H9 (cell line): ENCODE measurements at regions not wholly inside any gene's neighbourhood (a gene's known extent, or its start where the extent isn't known, plus 50 kb on each side); places are given as distances from the start of the nearest gene placed in this dataset.
A peak's percentile ranks its signal among the peaks of the same experiment; 100 is the strongest.

Experiments used
- DNase-seq: peaks from one replicate; pipeline ENCODE4 v3.0.0-alpha.2; 2017
- H2AFZ ChIP-seq: one replicate; pipeline ENCODE4 v1.6.1; 2013; ENCODE audit warnings: mild to moderate bottlenecking, low read length, control low read depth, moderate library complexity
- H2AK5ac ChIP-seq: 2 replicates; pipeline ENCODE4 v1.6.1; 2013; ENCODE audit warnings: low read length, control low read depth, mixed read lengths; ENCODE audit not compliant: insufficient read length
- H2BK120ac ChIP-seq: one replicate; pipeline ENCODE4 v1.6.1; 2013; ENCODE audit warnings: low read depth, mild to moderate bottlenecking, low read length, control low read depth, inconsistent platforms; ENCODE audit not compliant: poor library complexity, severe bottlenecking
- H2BK12ac ChIP-seq: 2 replicates; pipeline ENCODE4 v1.6.1; 2013; ENCODE audit warnings: low read length, control low read depth, mixed read lengths, low read depth; ENCODE audit not compliant: insufficient read length
- H2BK15ac ChIP-seq: 2 replicates; pipeline ENCODE4 v1.6.1; 2013; ENCODE audit warnings: low read depth, low read length, control low read depth
- H2BK20ac ChIP-seq: one replicate; pipeline ENCODE4 v1.6.1; 2013; ENCODE audit warnings: low read depth, mild to moderate bottlenecking, low read length, control low read depth, inconsistent platforms; ENCODE audit not compliant: poor library complexity, severe bottlenecking
- H2BK5ac ChIP-seq: 2 replicates; pipeline ENCODE4 v1.6.1; 2013; ENCODE audit warnings: low read length, control low read depth, mixed read lengths; ENCODE audit not compliant: insufficient read length
- H3K14ac ChIP-seq: 2 replicates; pipeline ENCODE4 v1.6.1; 2013; ENCODE audit warnings: low read length, control low read depth; ENCODE audit not compliant: insufficient read depth
- H3K18ac ChIP-seq: 2 replicates; pipeline ENCODE4 v1.6.1; 2013; ENCODE audit warnings: low read depth, mild to moderate bottlenecking, mixed read lengths, low read length, control low read depth; ENCODE audit not compliant: insufficient read length
- H3K23ac ChIP-seq: 2 replicates; pipeline ENCODE4 v1.6.1; 2013; ENCODE audit warnings: low read length, control low read depth, mixed read lengths, low read depth; ENCODE audit not compliant: insufficient read length
- H3K23me2 ChIP-seq: 2 replicates; pipeline ENCODE4 v1.6.1; 2013; ENCODE audit warnings: low read depth, mild to moderate bottlenecking, mixed read lengths, low read length, control low read depth; ENCODE audit not compliant: insufficient read length, poor library complexity, severe bottlenecking
- H3K27ac ChIP-seq: 2 replicates; pipeline ENCODE4 v1.5.1; 2013; ENCODE audit warnings: low read length, control low read depth, mixed read lengths, low read depth; ENCODE audit not compliant: insufficient read length
- H3K27me3 ChIP-seq: 2 replicates; pipeline ENCODE4 v1.6.1; 2013; ENCODE audit warnings: low read length, control low read depth, inconsistent platforms; ENCODE audit not compliant: insufficient read depth
- H3K4ac ChIP-seq: 2 replicates; pipeline ENCODE4 v1.6.1; 2013; ENCODE audit warnings: low read depth, mild to moderate bottlenecking, control low read depth, inconsistent platforms, low read length, moderate library complexity
- H3K4me1 ChIP-seq: 2 replicates; pipeline ENCODE4 v1.6.1; 2013; ENCODE audit warnings: low read length, control low read depth, inconsistent platforms; ENCODE audit not compliant: insufficient read depth
- H3K4me2 ChIP-seq: 2 replicates; pipeline ENCODE4 v1.6.1; 2013; ENCODE audit warnings: low read length, control low read depth, mixed read lengths; ENCODE audit not compliant: insufficient read length, insufficient read depth
- H3K56ac ChIP-seq: 2 replicates; pipeline ENCODE4 v1.6.1; 2013; ENCODE audit warnings: low read depth, mild to moderate bottlenecking, mixed read lengths, low read length, control low read depth; ENCODE audit not compliant: insufficient read length
- H3K79me1 ChIP-seq: 2 replicates; pipeline ENCODE4 v1.6.1; 2013; ENCODE audit warnings: low read depth, mild to moderate bottlenecking, moderate library complexity, low read length, control low read depth, inconsistent platforms; ENCODE audit not compliant: insufficient read depth, poor library complexity, severe bottlenecking
- H3K79me2 ChIP-seq: 2 replicates; pipeline ENCODE4 v1.6.1; 2013; ENCODE audit warnings: low read length, control low read depth, inconsistent platforms; ENCODE audit not compliant: insufficient read depth
- H3K9ac ChIP-seq: 2 replicates; pipeline ENCODE4 v1.6.1; 2013; ENCODE audit warnings: low read length, control low read depth, mixed read lengths; ENCODE audit not compliant: insufficient read length; ENCODE audit errors: extremely low read depth
- H3K9me3 ChIP-seq: one replicate; pipeline ENCODE4 v1.6.1; 2013; ENCODE audit warnings: low read depth, low read length, inconsistent platforms; ENCODE audit not compliant: control insufficient read depth
- H3T11ph ChIP-seq: one replicate; pipeline ENCODE4 v1.6.1; 2013; ENCODE audit warnings: mild to moderate bottlenecking, low read length, control low read depth, inconsistent platforms
- H4K20me1 ChIP-seq: one replicate; pipeline ENCODE4 v1.6.1; 2013; ENCODE audit not compliant: control insufficient read depth, insufficient read length, insufficient read depth
- H4K5ac ChIP-seq: 2 replicates; pipeline ENCODE4 v1.6.1; 2013; ENCODE audit warnings: low read depth, mild to moderate bottlenecking, mixed read lengths, low read length, control low read depth; ENCODE audit not compliant: insufficient read length
- H4K8ac ChIP-seq: replicated peaks from 2 replicates; pipeline ENCODE4 v1.6.1; 2013; ENCODE audit warnings: low read length, control low read depth, mixed read lengths, low read depth; ENCODE audit not compliant: insufficient read length
- H4K91ac ChIP-seq: 2 replicates; pipeline ENCODE4 v1.6.1; 2013; ENCODE audit warnings: low read depth, mild to moderate bottlenecking, moderate library complexity, mixed read lengths, low read length, control low read depth; ENCODE audit not compliant: insufficient read length
- H3K27ac Mint-ChIP-seq, 3 experiments: 2 replicates in 2 of 3; 3 replicates in 1 of 3; pipeline ENCODE4 v1.8.0; 2020 to 2021; ENCODE audit warnings: mixed read lengths in 3 of 3, mild to moderate bottlenecking in 1 of 3, moderate library complexity in 1 of 3
- H3K27me3 Mint-ChIP-seq: 2 replicates; pipeline ENCODE4 v1.8.0; 2021; ENCODE audit warnings: low read depth, mild to moderate bottlenecking, moderate library complexity, mixed read lengths
- H3K36me3 Mint-ChIP-seq, 3 experiments: 2 replicates in 2 of 3; 3 replicates in 1 of 3; pipeline ENCODE4 v1.8.0; 2020 to 2021; ENCODE audit warnings: low read depth in 3 of 3, mixed read lengths in 3 of 3; ENCODE audit not compliant: insufficient read depth in 1 of 3
- H3K4me1 Mint-ChIP-seq, 2 experiments: 2 replicates each; pipeline ENCODE4 v1.8.0; 2020; ENCODE audit warnings: mixed read lengths in 2 of 2
- H3K4me3 Mint-ChIP-seq, 2 experiments: 2 replicates in 1 of 2; 3 replicates in 1 of 2; pipeline ENCODE4 v1.8.0; 2020 to 2021; ENCODE audit warnings: mild to moderate bottlenecking in 2 of 2, mixed read lengths in 2 of 2, moderate library complexity in 1 of 2
- H3K9me3 Mint-ChIP-seq, 2 experiments: 2 replicates in 1 of 2; 3 replicates in 1 of 2; pipeline ENCODE4 v1.8.0; 2020; ENCODE audit warnings: mild to moderate bottlenecking in 2 of 2, mixed read lengths in 2 of 2, moderate library complexity in 1 of 2
- CTCF ChIP-seq: fragments of 200-600 bp; sonication (generic); conservative IDR thresholded peaks from 3 replicates; pipeline ENCODE4 v1.8.0; 2021; ENCODE audit warnings: antibody characterized with exemption, mild to moderate bottlenecking
- WGBS: extraction: QIAGEN DNeasy Blood & Tissue Kit; methylation state at CpG from one replicate; pipeline ENCODE4 v1.1.7; 2013; ENCODE audit warnings: missing lambda C conversion rate, low lambda C conversion rate, mixed read lengths; ENCODE audit not compliant: insufficient read length; ENCODE audit errors: extremely low coverage; 5-methylcytosine and 5-hydroxymethylcytosine counted together

- H3K56ac ChIP-seq, result no peak overlapping the region
- H2BK15ac ChIP-seq, result no peak overlapping the region
- Mint-ChIP-seq H3K4me1 (peaks cover 48 to 50% of the 10 kb centered on the region in 2 experiments), H3K27me3 (no peaks in the 10 kb centered on the region), H3K4me3 (no peak overlapping the region), H3K9me3 (no peaks in the 10 kb centered on the region), H3K36me3 (peaks cover 0 to 10% (median 0%) of the 10 kb centered on the region in 3 experiments; a peak in 3 of 7 replicates), H3K27ac (peak overlapping the region in 2 of 3 experiments; percentile 41 to 44; a peak in 2 of 7 replicates)
- H3K23ac ChIP-seq, result no peak overlapping the region
- no peaks in the 10 kb centered on the region for H3K23me2 ChIP-seq
- no peak overlapping the region for H3K18ac ChIP-seq
- no peak overlapping the region for H2BK12ac ChIP-seq
- H3K79me2 ChIP-seq, result no peaks in the 10 kb centered on the region
- H2AK5ac ChIP-seq, result no peak overlapping the region
- no peak overlapping the region for H4K5ac ChIP-seq
- H3K4me1 ChIP-seq, result peaks cover 5% of the 10 kb centered on the region; the same call in 1 of the 2 replicates
- H2BK120ac ChIP-seq, result no peak overlapping the region
- H3K4ac ChIP-seq, result no peak overlapping the region
- H3K14ac ChIP-seq, result no peak overlapping the region
- DNase-seq, result no peak
- no peak overlapping the region for H2BK20ac ChIP-seq
- H4K20me1 ChIP-seq, result no peaks in the 10 kb centered on the region
- H3K9ac ChIP-seq, result no peak overlapping the region
- WGBS, result no CpG with 5 or more reads among the region's 1 CpG
- no peak overlapping the region for H4K8ac ChIP-seq
- no peak overlapping the region for H3K4me2 ChIP-seq
- H3T11ph ChIP-seq, result no peak overlapping the region
- no peak overlapping the region for H2AFZ ChIP-seq
- H3K9me3 ChIP-seq, result no peaks in the 10 kb centered on the region
- no peak overlapping the region for H3K27ac ChIP-seq
- no peaks in the 10 kb centered on the region for H3K27me3 ChIP-seq
- TF ChIP-seq CTCF, result no peak
- no peaks in the 10 kb centered on the region for H3K79me1 ChIP-seq
- no peak overlapping the region for H2BK5ac ChIP-seq
- H4K91ac ChIP-seq, result no peak overlapping the region
Observed at GRCh38 chr3:63089751-63090132, 188.4 kb upstream of the SYNPR start.
